Esophagus (tissue), 2 donors: ENCODE measurements at regions not wholly inside any gene's neighbourhood (a gene's known extent, or its start where the extent isn't known, plus 50 kb on each side); places are given as distances from the start of the nearest gene placed in this dataset.

Source experiments
- H3K27ac ChIP-seq, 2 donors: one replicate each; pipeline ENCODE4 v1.5.1; 2013; ENCODE audit warnings: low read depth in 2 of 2, mild to moderate bottlenecking in 2 of 2, inconsistent platforms in 1 of 2, low read length in 1 of 2, moderate library complexity in 1 of 2
- H3K27me3 ChIP-seq, 2 donors: one replicate each; pipeline ENCODE4 v1.6.1; 2013; ENCODE audit warnings: low read length in 2 of 2, control low read depth in 1 of 2, mild to moderate bottlenecking in 1 of 2; ENCODE audit not compliant: insufficient read depth in 2 of 2, control insufficient read depth in 1 of 2
- H3K36me3 ChIP-seq, 2 donors: one replicate each; pipeline ENCODE4 v1.6.1; 2013; ENCODE audit warnings: low read length in 1 of 2; ENCODE audit not compliant: control insufficient read depth in 2 of 2, insufficient read depth in 2 of 2
- H3K4me1 ChIP-seq, 2 donors: one replicate each; pipeline ENCODE4 v1.6.1; 2013; ENCODE audit warnings: low read length in 1 of 2; ENCODE audit not compliant: control insufficient read depth in 2 of 2, insufficient read depth in 2 of 2
- H3K4me3 ChIP-seq, 2 donors: one replicate each; pipeline ENCODE4 v1.5.1; 2013; ENCODE audit warnings: low read length in 2 of 2, mild to moderate bottlenecking in 2 of 2, low read depth in 1 of 2, moderate library complexity in 1 of 2
- H3K9me3 ChIP-seq, 2 donors: one replicate each; pipeline ENCODE4 v1.6.1; 2013; ENCODE audit warnings: mild to moderate bottlenecking in 2 of 2, low read depth in 1 of 2, low read length in 1 of 2, moderate library complexity in 1 of 2; ENCODE audit not compliant: control insufficient read depth in 2 of 2, insufficient read depth in 1 of 2
- WGBS, 2 donors: extraction: QIAGEN DNeasy Blood & Tissue Kit; methylation state at CpG; one replicate each; pipeline ENCODE4 v1.1.7; 2013; 5-methylcytosine and 5-hydroxymethylcytosine counted together
- donor health status: healthy with polysubstance abuse.
- donor health status: Bipolar disorder and iron deficiency.

GRCh38 chr6:11431455-11431937 lies 106.1 kb upstream of the TMEM170B start:
- Histone ChIP-seq H3K36me3 (no peaks in the 10 kb centered on the region), H3K9me3 (no peaks in the 10 kb centered on the region), H3K27me3 (no peaks in the 10 kb centered on the region), H3K4me1 (no peaks in the 10 kb centered on the region), H3K4me3 (no peak overlapping the region), H3K27ac (no peak overlapping the region)
- 81 to 89% methylated on average over 6 of the region's 6 CpGs for WGBS, 2 donors

- Histone ChIP-seq H3K36me3 (no peaks in the 10 kb centered on the region), H3K9me3 (no peaks in the 10 kb centered on the region), H3K27ac (no peak overlapping the region), H3K27me3 (no peaks in the 10 kb centered on the region), H3K4me1 (no peaks in the 10 kb centered on the region), H3K4me3 (no peak overlapping the region)
- 78 to 82% methylated on average over 9 of the region's 9 CpGs for WGBS, 2 donors
Observed at GRCh38 chr6:11430036-11430435, 107.5 kb upstream of the TMEM170B start.

GRCh38 chr6:11429577-11429976 lies 108.0 kb upstream of the TMEM170B start:
- Histone ChIP-seq H3K36me3 (no peaks in the 10 kb centered on the region), H3K27me3 (no peaks in the 10 kb centered on the region), H3K9me3 (no peaks in the 10 kb centered on the region), H3K4me1 (no peaks in the 10 kb centered on the region), H3K4me3 (no peak overlapping the region), H3K27ac (peak overlapping the region in 1 of 2 donors; percentile 29)
- WGBS, 2 donors: 76 to 78% methylated on average over 2 of the region's 2 CpGs

GRCh38 chr6:11428895-11429294 lies 108.7 kb upstream of the TMEM170B start:
- WGBS, 2 donors: 47 to 49% methylated on average over 3 of the region's 3 CpGs

GRCh38 chr6:11428371-11428770 lies 109.2 kb upstream of the TMEM170B start:
- Histone ChIP-seq H3K4me3 (no peak overlapping the region), H3K27me3 (no peaks in the 10 kb centered on the region), H3K9me3 (no peaks in the 10 kb centered on the region), H3K27ac (no peak overlapping the region), H3K4me1 (no peaks in the 10 kb centered on the region), H3K36me3 (no peaks in the 10 kb centered on the region)
- WGBS, 2 donors: 45 to 46% methylated on average over 2 of the region's 2 CpGs

More at GRCh38 chr6:11428895-11429294, 108.7 kb upstream of the TMEM170B start:
- no peaks in the 10 kb centered on the region for H3K9me3 ChIP-seq
- H3K4me3 ChIP-seq: no peak overlapping the region
- no peaks in the 10 kb centered on the region for H3K27me3 ChIP-seq
- no peaks in the 10 kb centered on the region for H3K4me1 ChIP-seq
- H3K27ac ChIP-seq: peak overlapping the region in 1 of 2 donors; percentile 38
- H3K36me3 ChIP-seq: no peaks in the 10 kb centered on the region

- Histone ChIP-seq H3K27me3 (no peaks in the 10 kb centered on the region), H3K27ac (no peak overlapping the region), H3K4me3 (no peak overlapping the region), H3K4me1 (no peaks in the 10 kb centered on the region), H3K9me3 (no peaks in the 10 kb centered on the region), H3K36me3 (no peaks in the 10 kb centered on the region)
- WGBS, 2 donors: 84 to 89% methylated on average over 10 of the region's 10 CpGs
Observed at GRCh38 chr6:11427723-11428245, 109.8 kb upstream of the TMEM170B start.

- Histone ChIP-seq H3K36me3 (no peaks in the 10 kb centered on the region), H3K9me3 (no peaks in the 10 kb centered on the region), H3K27me3 (no peaks in the 10 kb centered on the region), H3K4me1 (no peaks in the 10 kb centered on the region), H3K27ac (no peak overlapping the region), H3K4me3 (no peak overlapping the region)
- WGBS, 2 donors: 85 to 95% methylated on average over 8 to 9 of the region's 9 CpGs
Observed at GRCh38 chr6:11427091-11427722, 110.3 kb upstream of the TMEM170B start.

- Histone ChIP-seq H3K4me3 (no peak overlapping the region), H3K36me3 (no peaks in the 10 kb centered on the region), H3K27me3 (no peaks in the 10 kb centered on the region), H3K4me1 (no peaks in the 10 kb centered on the region), H3K9me3 (no peaks in the 10 kb centered on the region), H3K27ac (no peak overlapping the region)
- WGBS, 2 donors: 84 to 85% methylated on average over 2 of the region's 2 CpGs
Observed at GRCh38 chr6:11426571-11426970, 111.0 kb upstream of the TMEM170B start.

- WGBS, 2 donors: 85 to 88% methylated on average over 1 of the region's 1 CpG
- no peaks in the 10 kb centered on the region for H3K9me3 ChIP-seq
- no peak overlapping the region for H3K27ac ChIP-seq
- no peaks in the 10 kb centered on the region for H3K36me3 ChIP-seq
- H3K27me3 ChIP-seq: no peaks in the 10 kb centered on the region
- no peaks in the 10 kb centered on the region for H3K4me1 ChIP-seq
- H3K4me3 ChIP-seq: no peak overlapping the region
Observed at GRCh38 chr6:11425876-11426275, 111.7 kb upstream of the TMEM170B start.

- no peaks in the 10 kb centered on the region for H3K27me3 ChIP-seq
- no peak overlapping the region for H3K4me3 ChIP-seq
- H3K36me3 ChIP-seq: no peaks in the 10 kb centered on the region
- H3K9me3 ChIP-seq: no peaks in the 10 kb centered on the region
- H3K4me1 ChIP-seq: no peaks in the 10 kb centered on the region
- 89 to 96% methylated on average over 5 of the region's 5 CpGs for WGBS, 2 donors
- no peak overlapping the region for H3K27ac ChIP-seq
Observed at GRCh38 chr6:11425431-11425871, 112.1 kb upstream of the TMEM170B start.
